ENCODE measurements at regions not wholly inside any gene's neighbourhood (a gene's known extent, or its start where the extent isn't known, plus 50 kb on each side); places are given as distances from the start of the nearest gene placed in this dataset.

- H3K27me3 ChIP-seq (ENCODE audit: control insufficient read depth in 3 of 3, insufficient read depth in 3 of 3, low read length in 2 of 3): no peaks in the 10 kb centered on the region
- no peaks in the 10 kb centered on the region for H3K4me1 ChIP-seq (ENCODE audit: control insufficient read depth in 5 of 5, insufficient read depth in 5 of 5, low read length in 5 of 5)
- 64 to 75% methylated on average over 2 of the region's 2 CpGs for WGBS, 2 donors
- ATAC-seq (ENCODE audit: insufficient read depth, low FRiP score): no peak
- H3K36me3 ChIP-seq (ENCODE audit: control insufficient read depth in 4 of 4, insufficient read depth in 4 of 4, low read length in 4 of 4): no peaks in the 10 kb centered on the region
- H3K9ac ChIP-seq (ENCODE audit: insufficient read depth in 1 of 2, low read length in 2 of 2): no peak overlapping the region
- peaks cover 0 to 3% (median 0%) of the 10 kb centered on the region in 4 donors for H3K9me3 ChIP-seq (ENCODE audit: control insufficient read depth in 4 of 4, insufficient read depth in 3 of 4, low read length in 3 of 4)
- no peak overlapping the region for H3K27ac ChIP-seq (ENCODE audit: low read depth in 1 of 2, low read length in 1 of 2)
- no peak for DNase-seq
- no peak overlapping the region for H3K4me3 ChIP-seq
- no peak for TF ChIP-seq CTCF (IDR thresholded peaks at IDR 0.05; ENCODE audit: control extremely low read depth, extremely low read depth)
Observed at GRCh38 chr4:65195002-65195401, 475.3 kb downstream of the EPHA5 start.

GRCh38 chr4:65193985-65194384 lies 476.3 kb downstream of the EPHA5 start:
- DNase-seq: no peak
- no peak overlapping the region for H3K27ac ChIP-seq (ENCODE audit: low read depth in 1 of 2, low read length in 1 of 2)
- WGBS, 2 donors: 82 to 86% methylated on average over 7 of the region's 7 CpGs
- TF ChIP-seq CTCF (IDR thresholded peaks at IDR 0.05; ENCODE audit: control extremely low read depth, extremely low read depth): no peak
- H3K36me3 ChIP-seq (ENCODE audit: control insufficient read depth in 4 of 4, insufficient read depth in 4 of 4, low read length in 4 of 4): no peaks in the 10 kb centered on the region
- H3K27me3 ChIP-seq (ENCODE audit: control insufficient read depth in 3 of 3, insufficient read depth in 3 of 3, low read length in 2 of 3): no peaks in the 10 kb centered on the region
- no peak overlapping the region for H3K4me3 ChIP-seq
- H3K9me3 ChIP-seq (ENCODE audit: control insufficient read depth in 4 of 4, insufficient read depth in 3 of 4, low read length in 3 of 4): peaks cover 0 to 3% (median 0%) of the 10 kb centered on the region in 4 donors
- H3K9ac ChIP-seq (ENCODE audit: insufficient read depth in 1 of 2, low read length in 2 of 2): no peak overlapping the region
- ATAC-seq (ENCODE audit: insufficient read depth, low FRiP score): no peak
- no peaks in the 10 kb centered on the region for H3K4me1 ChIP-seq (ENCODE audit: control insufficient read depth in 5 of 5, insufficient read depth in 5 of 5, low read length in 5 of 5)

GRCh38 chr4:65190780-65191179 lies 479.5 kb downstream of the EPHA5 start:
- Histone ChIP-seq H3K4me1 (ENCODE audit: control insufficient read depth in 5 of 5, insufficient read depth in 5 of 5, low read length in 5 of 5) (no peaks in the 10 kb centered on the region), H3K36me3 (ENCODE audit: control insufficient read depth in 4 of 4, insufficient read depth in 4 of 4, low read length in 4 of 4) (no peaks in the 10 kb centered on the region), H3K4me3 (no peak overlapping the region), H3K27me3 (ENCODE audit: control insufficient read depth in 3 of 3, insufficient read depth in 3 of 3, low read length in 2 of 3) (no peaks in the 10 kb centered on the region), H3K9ac (ENCODE audit: insufficient read depth in 1 of 2, low read length in 2 of 2) (no peak overlapping the region), H3K9me3 (ENCODE audit: control insufficient read depth in 4 of 4, insufficient read depth in 3 of 4, low read length in 3 of 4) (peaks cover 0 to 3% (median 0%) of the 10 kb centered on the region in 4 donors), H3K27ac (ENCODE audit: low read depth in 1 of 2, low read length in 1 of 2) (no peak overlapping the region)
- ATAC-seq (ENCODE audit: insufficient read depth, low FRiP score) (no peak), DNase-seq (no peak)
- TF ChIP-seq CTCF (IDR thresholded peaks at IDR 0.05; ENCODE audit: control extremely low read depth, extremely low read depth): no peak
- 95 to 96% methylated on average over 2 of the region's 2 CpGs for WGBS, 2 donors

- ATAC-seq (ENCODE audit: insufficient read depth, low FRiP score): no peak
- 72 to 81% methylated on average over 5 of the region's 5 CpGs for WGBS, 2 donors
- Histone ChIP-seq H3K4me3 (no peak overlapping the region), H3K27ac (ENCODE audit: low read depth in 1 of 2, low read length in 1 of 2) (no peak overlapping the region), H3K4me1 (ENCODE audit: control insufficient read depth in 5 of 5, insufficient read depth in 5 of 5, low read length in 5 of 5) (no peaks in the 10 kb centered on the region), H3K36me3 (ENCODE audit: control insufficient read depth in 4 of 4, insufficient read depth in 4 of 4, low read length in 4 of 4) (no peaks in the 10 kb centered on the region), H3K9ac (ENCODE audit: insufficient read depth in 1 of 2, low read length in 2 of 2) (no peak overlapping the region), H3K9me3 (ENCODE audit: control insufficient read depth in 4 of 4, insufficient read depth in 3 of 4, low read length in 3 of 4) (no peaks in the 10 kb centered on the region), H3K27me3 (ENCODE audit: control insufficient read depth in 3 of 3, insufficient read depth in 3 of 3, low read length in 2 of 3) (no peaks in the 10 kb centered on the region)
- no peak for DNase-seq
- TF ChIP-seq CTCF (IDR thresholded peaks at IDR 0.05; ENCODE audit: control extremely low read depth, extremely low read depth): no peak
Observed at GRCh38 chr4:65175585-65175984, 494.7 kb downstream of the EPHA5 start.
